NT2/D1 (cell line): ENCODE measurements at regions not wholly inside any gene's neighbourhood (a gene's known extent, or its start where the extent isn't known, plus 50 kb on each side); places are given as distances from the start of the nearest gene placed in this dataset.

Experiments
- DNase-seq: peaks from one replicate; pipeline ENCODE4 v3.0.0-alpha.2; 2011; ENCODE audit warnings: low read depth, low spot score
- H3K27me3 ChIP-seq: 2 replicates; pipeline ENCODE4 v1.6.0; 2011; ENCODE audit warnings: mild to moderate bottlenecking; ENCODE audit not compliant: insufficient read length, insufficient read depth
- H3K36me3 ChIP-seq: 2 replicates; pipeline ENCODE4 v1.6.1; 2011; ENCODE audit warnings: mild to moderate bottlenecking, low read length, mixed read lengths; ENCODE audit not compliant: insufficient read depth, insufficient read length
- H3K4me1 ChIP-seq: 2 replicates; pipeline ENCODE4 v1.5.1; 2011; ENCODE audit not compliant: insufficient read depth, insufficient read length
- H3K4me3 ChIP-seq: 2 replicates; pipeline ENCODE4 v1.5.1; 2011; ENCODE audit warnings: low read depth; ENCODE audit not compliant: insufficient read length
- H3K9ac ChIP-seq: 2 replicates; pipeline ENCODE4 v1.6.0; 2011; ENCODE audit warnings: low read depth; ENCODE audit not compliant: insufficient read length
- H3K9me3 ChIP-seq: 2 replicates; pipeline ENCODE4 v1.5.1; 2011; ENCODE audit warnings: mild to moderate bottlenecking, low read length; ENCODE audit not compliant: insufficient read depth
- SUZ12 ChIP-seq: IDR thresholded peaks from 2 replicates; pipeline ENCODE4 v1.6.1; 2011; ENCODE audit not compliant: insufficient read length, insufficient read depth; ENCODE audit errors: extremely low read depth
- YY1 ChIP-seq: IDR thresholded peaks from 2 replicates; pipeline ENCODE4 v1.6.1; 2011; ENCODE audit not compliant: insufficient read length, insufficient read depth
- ZNF274 ChIP-seq: IDR thresholded peaks from 2 replicates; pipeline ENCODE4 v1.6.1; 2011; ENCODE audit warnings: mild to moderate bottlenecking, low read depth, low read length

DNA sequence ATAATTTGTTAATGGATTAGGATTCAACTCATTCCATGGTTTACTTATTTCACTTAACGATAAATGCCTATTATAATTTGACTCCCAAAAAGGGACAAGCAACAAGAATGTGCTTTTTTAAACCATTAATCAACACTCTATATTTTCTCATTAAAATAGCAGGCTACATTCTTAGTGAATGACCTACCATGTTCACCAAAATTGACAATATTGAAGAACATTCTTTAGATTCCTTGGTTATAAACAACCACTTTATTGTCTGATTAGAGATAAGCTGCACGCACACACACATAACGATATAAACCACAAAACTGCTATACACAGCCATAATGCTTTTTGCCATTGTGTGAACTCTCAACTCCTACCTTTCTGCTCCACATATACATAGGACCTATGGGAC, 75.4 kb upstream of the LRRC7 start:
- no peak overlapping the region for H3K9ac ChIP-seq
- no peaks in the 10 kb centered on the region for H3K36me3 ChIP-seq
- no peak overlapping the region for H3K4me3 ChIP-seq
- H3K27me3 ChIP-seq, result no peaks in the 10 kb centered on the region
- H3K9me3 ChIP-seq, result no peaks in the 10 kb centered on the region
- no peak for TF ChIP-seq YY1
- no peak for TF ChIP-seq ZNF274
- no peak for TF ChIP-seq SUZ12
- no peaks in the 10 kb centered on the region for H3K4me1 ChIP-seq
- DNase-seq, result no peak

- Histone ChIP-seq H3K27me3 (no peaks in the 10 kb centered on the region), H3K9me3 (no peaks in the 10 kb centered on the region), H3K4me3 (no peak overlapping the region), H3K36me3 (no peaks in the 10 kb centered on the region), H3K9ac (no peak overlapping the region), H3K4me1 (no peaks in the 10 kb centered on the region)
- TF ChIP-seq YY1, result no peak
- TF ChIP-seq SUZ12, result no peak
- TF ChIP-seq ZNF274, result no peak
- no peak for DNase-seq
Measured at GRCh38 chr1:69494221-69494620, 73.5 kb upstream of the LRRC7 start.

DNA sequence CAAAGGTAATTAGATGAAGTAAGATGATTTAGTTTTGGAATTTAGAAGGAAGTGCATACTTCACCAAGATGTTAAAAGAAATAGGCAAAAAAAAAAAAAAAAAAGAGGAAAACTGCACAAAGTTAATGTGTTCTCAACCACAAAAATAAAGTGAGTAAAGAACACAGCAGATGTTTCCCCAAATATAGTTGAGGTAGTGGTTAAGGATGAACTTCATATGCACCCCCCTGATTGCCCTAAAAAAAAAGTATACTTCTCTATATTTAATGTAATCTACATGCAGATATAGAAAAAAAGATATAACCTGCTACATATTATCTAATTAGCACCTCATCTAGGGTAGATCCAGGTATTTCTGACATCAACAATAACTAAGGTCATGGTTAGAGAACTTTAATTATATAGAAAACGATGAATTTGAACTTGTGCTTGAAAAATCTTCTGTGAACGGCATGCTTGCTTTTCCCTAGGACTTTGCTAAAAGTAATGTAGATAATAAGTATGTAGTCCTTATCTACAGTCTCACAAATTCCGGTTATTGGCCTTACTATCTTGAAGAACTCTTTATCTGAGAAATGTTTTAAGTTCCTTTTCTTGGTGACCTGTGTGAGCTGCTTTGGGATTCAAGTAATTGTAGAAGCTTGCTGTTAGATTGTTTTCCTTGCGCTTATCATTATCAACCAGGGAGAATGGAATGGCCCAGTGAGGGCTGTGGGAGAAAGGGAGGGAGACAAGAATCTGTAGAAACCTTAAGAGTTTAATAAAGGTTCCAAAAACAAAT, 70.1 kb upstream of the LRRC7 start:
- no peaks in the 10 kb centered on the region for H3K4me1 ChIP-seq
- TF ChIP-seq YY1 (no peak), ZNF274 (no peak), SUZ12 (no peak)
- no peak overlapping the region for H3K4me3 ChIP-seq
- no peaks in the 10 kb centered on the region for H3K36me3 ChIP-seq
- no peaks in the 10 kb centered on the region for H3K27me3 ChIP-seq
- no peaks in the 10 kb centered on the region for H3K9me3 ChIP-seq
- no peak for DNase-seq
- no peak overlapping the region for H3K9ac ChIP-seq

DNA sequence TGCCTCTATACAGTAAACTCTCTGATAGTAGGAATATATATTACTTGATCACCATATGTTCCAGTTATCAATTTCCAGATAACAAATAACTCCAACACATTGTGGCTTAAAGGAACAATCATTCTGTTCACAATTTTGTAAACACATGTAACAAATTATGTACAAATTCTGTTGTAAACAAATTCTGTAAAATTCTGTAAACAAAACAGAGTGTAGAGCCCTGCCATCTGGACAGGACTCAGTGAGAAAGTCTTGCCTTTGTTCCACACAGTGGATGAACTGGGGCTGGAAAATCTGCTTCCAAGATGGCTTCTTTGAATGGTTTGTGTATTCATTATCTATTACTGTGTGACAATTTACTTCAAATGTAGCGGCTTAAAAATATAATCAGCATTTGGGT, 69.0 kb upstream of the LRRC7 start:
- Histone ChIP-seq H3K4me3 (no peak overlapping the region), H3K9me3 (no peaks in the 10 kb centered on the region), H3K9ac (no peak overlapping the region), H3K27me3 (no peaks in the 10 kb centered on the region), H3K4me1 (no peaks in the 10 kb centered on the region), H3K36me3 (no peaks in the 10 kb centered on the region)
- no peak for DNase-seq
- TF ChIP-seq ZNF274, result no peak
- TF ChIP-seq SUZ12, result no peak
- no peak for TF ChIP-seq YY1

DNA sequence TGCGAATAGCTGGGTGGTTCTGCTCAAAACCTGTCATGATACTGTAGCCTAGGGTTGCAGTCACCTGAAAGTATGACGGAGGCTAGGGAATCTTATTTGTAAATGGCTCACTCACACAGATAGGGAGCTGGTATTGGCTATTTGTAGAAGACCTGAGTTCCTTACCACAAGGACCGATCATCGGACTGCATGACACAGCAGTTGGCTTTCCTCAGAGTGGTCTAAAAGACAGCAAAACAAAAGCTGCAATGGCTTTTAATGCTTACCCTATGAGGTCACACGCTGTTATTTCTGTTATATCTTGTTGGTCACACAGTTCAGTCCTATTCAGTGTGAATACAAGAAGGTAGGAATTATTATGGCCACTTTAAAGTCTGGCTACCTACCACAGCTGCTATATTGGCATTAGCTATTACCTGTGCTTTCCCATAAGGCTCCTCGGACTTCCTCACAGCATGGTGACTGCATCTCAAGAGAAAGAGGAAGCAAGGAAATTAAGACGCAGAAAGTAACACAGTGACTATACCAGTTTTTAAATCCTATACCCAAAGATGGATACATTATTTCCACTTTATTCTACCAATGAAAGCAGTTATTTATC, 68.4 kb upstream of the LRRC7 start:
- Histone ChIP-seq H3K9me3 (no peaks in the 10 kb centered on the region), H3K9ac (no peak overlapping the region), H3K4me3 (no peak overlapping the region), H3K4me1 (no peaks in the 10 kb centered on the region), H3K27me3 (no peaks in the 10 kb centered on the region), H3K36me3 (no peaks in the 10 kb centered on the region)
- DNase-seq, result no peak
- no peak for TF ChIP-seq YY1
- TF ChIP-seq SUZ12, result no peak
- TF ChIP-seq ZNF274, result no peak

- no peaks in the 10 kb centered on the region for H3K36me3 ChIP-seq
- no peak overlapping the region for H3K4me3 ChIP-seq
- H3K9ac ChIP-seq, result no peak overlapping the region
- DNase-seq, result no peak
- TF ChIP-seq SUZ12, result no peak
- no peak for TF ChIP-seq ZNF274
- no peak for TF ChIP-seq YY1
- no peaks in the 10 kb centered on the region for H3K4me1 ChIP-seq
- no peaks in the 10 kb centered on the region for H3K27me3 ChIP-seq
- H3K9me3 ChIP-seq, result no peaks in the 10 kb centered on the region
Measured at GRCh38 chr1:69502991-69503390, 64.7 kb upstream of the LRRC7 start.

DNA sequence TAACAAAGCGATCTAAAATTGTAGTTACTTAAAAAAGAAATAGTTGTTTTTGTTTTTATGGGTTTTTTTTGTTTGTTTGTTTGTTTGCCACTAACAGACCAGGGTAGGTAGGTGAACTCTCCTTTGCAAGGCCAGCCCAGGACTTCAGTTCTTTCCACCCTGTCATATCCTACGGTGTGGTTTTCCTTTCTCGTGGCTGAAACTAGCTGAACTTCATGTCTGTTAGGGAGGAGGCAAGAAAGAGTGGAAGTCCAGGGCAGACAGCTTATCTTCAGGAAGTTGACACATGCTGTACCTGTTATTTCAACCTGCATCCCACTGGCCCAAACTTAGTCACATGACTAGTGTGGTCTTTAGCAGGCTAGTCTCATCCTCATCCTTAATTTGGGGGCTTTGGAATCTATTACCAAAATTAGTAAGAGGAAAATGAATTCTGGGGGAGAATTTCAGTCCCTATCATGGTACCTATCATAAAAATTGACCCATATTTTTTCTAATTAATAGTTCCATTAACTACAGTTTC, 62.9 kb upstream of the LRRC7 start:
- H3K27me3 ChIP-seq, result no peaks in the 10 kb centered on the region
- no peak overlapping the region for H3K9ac ChIP-seq
- H3K4me3 ChIP-seq, result no peak overlapping the region
- no peak for DNase-seq
- H3K36me3 ChIP-seq, result no peaks in the 10 kb centered on the region
- no peaks in the 10 kb centered on the region for H3K4me1 ChIP-seq
- TF ChIP-seq ZNF274 (no peak), SUZ12 (no peak), YY1 (no peak)
- no peaks in the 10 kb centered on the region for H3K9me3 ChIP-seq
